Transverse colon (tissue), 4 donors: ENCODE measurements at regions not wholly inside any gene's neighbourhood (a gene's known extent, or its start where the extent isn't known, plus 50 kb on each side); places are given as distances from the start of the nearest gene placed in this dataset.

Source experiments
- DNase-seq: peaks from one replicate; pipeline ENCODE4 v3.0.0-alpha.2; 2019
- H3K27ac ChIP-seq, 4 donors: fragments of 200-600 bp; sonication (generic); 2 replicates each; pipeline ENCODE4 v1.5.1; 2016 to 2018; ENCODE audit warnings: inconsistent platforms in 4 of 4
- H3K27me3 ChIP-seq: fragments of 200-600 bp; sonication (generic); 2 replicates; pipeline ENCODE4 v1.5.1; 2017; ENCODE audit warnings: inconsistent platforms
- H3K36me3 ChIP-seq, 4 donors: fragments of 200-600 bp; sonication (generic); 2 replicates each; pipeline ENCODE4 v1.5.1; 2017 to 2019; ENCODE audit warnings: inconsistent platforms in 4 of 4
- H3K4me1 ChIP-seq, 4 donors: fragments of 200-600 bp; sonication (generic); 2 replicates each; pipeline ENCODE4 v1.5.1; 2017 to 2020; ENCODE audit warnings: inconsistent platforms in 4 of 4
- H3K4me3 ChIP-seq, 4 donors: fragments of 200-600 bp; sonication (generic); 1 replicate in 1 of 4; 2 replicates in 3 of 4; pipeline versions ENCODE4 v1.5.1 to v1.6.1; 2017 to 2019; ENCODE audit warnings: inconsistent platforms in 4 of 4
- H3K9me3 ChIP-seq, 2 donors: fragments of 200-600 bp; sonication (generic); 2 replicates each; pipeline ENCODE4 v1.5.1; 2017 to 2019; ENCODE audit warnings: inconsistent platforms in 2 of 2
- EP300 ChIP-seq: sonication (generic); formaldehyde crosslinking; IDR thresholded peaks from one replicate; pipeline ENCODE4 v1.6.1; 2017; ENCODE audit warnings: antibody characterized with exemption, low read depth
- POLR2A ChIP-seq: fragments of 450-650 bp; IDR thresholded peaks from one replicate; pipeline ENCODE4 v1.6.1; 2016; ENCODE audit warnings: antibody characterized with exemption, mild to moderate bottlenecking, moderate library complexity
- POLR2AphosphoS5 ChIP-seq, 3 donors: sonication (generic); formaldehyde crosslinking; IDR thresholded peaks; one replicate each; pipeline ENCODE4 v1.6.1; 2016; ENCODE audit warnings: antibody characterized with exemption in 3 of 3
- WGBS, 2 donors: methylation state at CpG; one replicate each; pipeline ENCODE4 v1.1.5; 2018; ENCODE audit warnings: low coverage in 1 of 2; 5-methylcytosine and 5-hydroxymethylcytosine counted together
- in situ Hi-C, 4 donors: fragments of 200-750 bp; cut with MboI; loops; one replicate each; pipeline versions ENCODE4 v1.15.0 to v1.15.1; 2017; ENCODE audit warnings: low sequenced_read_pairs in 3 of 4, low pct_ligation_motif_present in 1 of 4, low pct_unique_long_range_greater_than_20kb in 1 of 4
- intact Hi-C: fragments of 100-400 bp; cut with DNase I; formaldehyde crosslinking; loops from one replicate; pipeline ENCODE4 v1.15.1; 2023; ENCODE audit warnings: low total_unique reads
- TF ChIP-seq, protein P1 (sequence below), 5 experiments: fragments of 200-600 bp in 3 of 5; fragments of 450-650 bp in 2 of 5; sonication (generic) in 3 of 5; IDR thresholded peaks; 1 replicate in 2 of 5; 2 replicates in 3 of 5; pipeline ENCODE4 v1.5.1; 2016 to 2017; ENCODE audit warnings: antibody characterized with exemption in 5 of 5, inconsistent platforms in 3 of 5, mild to moderate bottlenecking in 2 of 5, moderate library complexity in 1 of 5

DNA sequence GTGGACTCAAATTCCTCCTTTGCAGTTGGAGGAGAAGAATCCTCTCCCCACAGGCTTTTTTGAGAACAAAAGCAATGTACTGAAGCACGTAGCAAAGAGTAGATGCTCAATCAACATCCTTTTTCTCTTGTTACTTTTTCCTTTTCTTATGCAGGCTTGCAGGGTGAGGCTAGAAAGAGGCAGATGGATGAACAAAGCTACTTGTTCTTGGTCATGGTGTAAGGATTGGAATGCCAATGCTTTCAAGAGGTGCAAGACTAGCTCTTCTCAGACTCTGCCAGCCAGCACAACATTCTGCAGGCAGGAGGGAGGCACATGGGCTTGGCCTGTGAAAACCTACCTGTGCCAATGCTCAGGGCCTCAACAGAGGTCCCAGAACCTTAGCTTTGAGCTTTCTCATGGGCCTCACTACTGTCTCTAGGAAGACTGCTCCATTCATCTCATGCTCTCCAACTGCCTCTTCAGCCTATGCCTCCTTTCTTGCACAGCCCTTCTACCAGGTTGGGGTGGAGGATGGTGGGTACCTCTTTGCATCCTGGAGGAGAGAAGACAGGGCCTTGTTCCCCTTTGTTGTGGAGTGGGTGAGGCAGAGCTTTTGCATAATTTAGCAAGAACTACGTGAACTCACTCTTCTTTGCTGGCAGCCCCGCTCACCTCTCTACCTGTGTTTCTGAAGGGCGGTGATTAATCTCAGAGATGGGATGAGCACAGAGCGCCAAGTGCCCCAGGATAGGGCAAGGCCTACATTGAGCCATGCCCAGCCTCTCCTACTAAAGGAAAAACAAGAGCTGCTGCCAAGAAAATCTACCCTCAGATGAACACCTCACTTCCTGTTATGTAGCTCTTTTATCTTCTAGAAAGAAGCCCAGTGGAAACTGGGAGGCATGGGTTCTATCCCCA, 1119.7 kb downstream of the VRK1 start:
- Histone ChIP-seq H3K4me3 (no peak overlapping the region), H3K27me3 (no peaks in the 10 kb centered on the region), H3K9me3 (no peaks in the 10 kb centered on the region), H3K36me3 (no peaks in the 10 kb centered on the region), H3K4me1 (no peaks in the 10 kb centered on the region), H3K27ac (no peak overlapping the region)
- TF ChIP-seq POLR2A = no peak
- TF ChIP-seq, protein P1, sequence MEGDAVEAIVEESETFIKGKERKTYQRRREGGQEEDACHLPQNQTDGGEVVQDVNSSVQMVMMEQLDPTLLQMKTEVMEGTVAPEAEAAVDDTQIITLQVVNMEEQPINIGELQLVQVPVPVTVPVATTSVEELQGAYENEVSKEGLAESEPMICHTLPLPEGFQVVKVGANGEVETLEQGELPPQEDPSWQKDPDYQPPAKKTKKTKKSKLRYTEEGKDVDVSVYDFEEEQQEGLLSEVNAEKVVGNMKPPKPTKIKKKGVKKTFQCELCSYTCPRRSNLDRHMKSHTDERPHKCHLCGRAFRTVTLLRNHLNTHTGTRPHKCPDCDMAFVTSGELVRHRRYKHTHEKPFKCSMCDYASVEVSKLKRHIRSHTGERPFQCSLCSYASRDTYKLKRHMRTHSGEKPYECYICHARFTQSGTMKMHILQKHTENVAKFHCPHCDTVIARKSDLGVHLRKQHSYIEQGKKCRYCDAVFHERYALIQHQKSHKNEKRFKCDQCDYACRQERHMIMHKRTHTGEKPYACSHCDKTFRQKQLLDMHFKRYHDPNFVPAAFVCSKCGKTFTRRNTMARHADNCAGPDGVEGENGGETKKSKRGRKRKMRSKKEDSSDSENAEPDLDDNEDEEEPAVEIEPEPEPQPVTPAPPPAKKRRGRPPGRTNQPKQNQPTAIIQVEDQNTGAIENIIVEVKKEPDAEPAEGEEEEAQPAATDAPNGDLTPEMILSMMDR (IDR thresholded peaks at IDR 0.05) = no peak
- TF ChIP-seq EP300 = no peak
- no peak for TF ChIP-seq POLR2AphosphoS5 (IDR thresholded peaks at IDR 0.05)
- WGBS, 2 donors = 60 to 84% methylated on average over 1 to 5 of the region's 5 CpGs
- DNase-seq = no peak
- intact Hi-C loops (no loop called here), in situ Hi-C loops (no loop called here)

DNA sequence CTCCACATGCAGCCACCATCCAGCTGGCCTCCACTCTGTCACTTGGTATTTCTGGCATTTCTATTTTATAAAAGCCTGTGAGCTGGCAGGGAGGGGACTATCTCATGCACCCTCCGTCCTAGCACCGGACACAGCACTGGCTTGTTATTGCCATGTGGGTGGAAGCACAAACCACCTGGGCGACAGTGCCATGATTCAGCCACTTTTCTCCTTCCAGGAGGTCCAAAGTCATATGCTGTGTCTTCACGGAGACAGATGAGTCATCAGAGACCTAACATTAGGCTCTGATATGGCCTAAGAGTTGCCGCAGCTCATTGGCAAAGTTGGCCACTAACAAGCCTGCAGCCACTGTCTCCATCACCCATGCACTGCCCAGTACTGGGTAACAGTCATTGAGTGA, 1123.0 kb downstream of the VRK1 start:
- H3K27ac ChIP-seq = no peak overlapping the region
- H3K27me3 ChIP-seq = no peaks in the 10 kb centered on the region
- no peaks in the 10 kb centered on the region for H3K9me3 ChIP-seq
- no peaks in the 10 kb centered on the region for H3K36me3 ChIP-seq
- no peak for DNase-seq
- H3K4me1 ChIP-seq = no peaks in the 10 kb centered on the region
- intact Hi-C loops (no loop called here), in situ Hi-C loops (no loop called here)
- no peak overlapping the region for H3K4me3 ChIP-seq
- WGBS, 2 donors = 92% methylated on average over 5 of the region's 5 CpGs; no CpG with 5 or more reads in 1 of the 2 donors
- TF ChIP-seq EP300 (no peak), POLR2A (no peak), POLR2AphosphoS5 (IDR thresholded peaks at IDR 0.05) (no peak)
- TF ChIP-seq, protein P1 (IDR thresholded peaks at IDR 0.05) = no peak

DNA sequence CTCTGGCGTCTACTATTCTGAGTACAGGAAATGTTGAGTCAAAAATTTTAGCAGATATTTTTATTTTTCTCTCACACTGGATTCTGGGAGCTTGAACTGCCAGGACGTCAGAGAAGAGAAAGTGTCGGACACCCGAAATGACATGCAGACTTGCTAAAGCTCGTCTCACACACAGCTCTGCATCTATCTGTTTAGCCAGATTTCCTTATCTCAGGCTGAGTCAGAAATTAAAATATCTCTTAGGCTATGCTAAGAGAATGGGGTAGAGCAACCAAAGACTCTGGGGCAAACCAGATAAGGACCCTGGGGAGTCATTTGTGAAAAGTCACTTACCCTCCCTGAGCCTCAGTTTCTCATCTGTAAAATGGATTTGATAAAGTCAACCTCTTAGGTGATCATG, 1124.1 kb downstream of the VRK1 start:
- intact Hi-C loops = no loop called here
- no peaks in the 10 kb centered on the region for H3K27me3 ChIP-seq
- in situ Hi-C loops = no loop called here
- H3K36me3 ChIP-seq = no peaks in the 10 kb centered on the region
- DNase-seq = no peak
- TF ChIP-seq POLR2AphosphoS5 (IDR thresholded peaks at IDR 0.05) (no peak), POLR2A (no peak), EP300 (no peak)
- TF ChIP-seq, protein P1 (IDR thresholded peaks at IDR 0.05) = no peak
- WGBS, 2 donors = 66 to 76% methylated on average over 3 to 5 of the region's 5 CpGs
- H3K4me1 ChIP-seq = no peaks in the 10 kb centered on the region
- no peak overlapping the region for H3K4me3 ChIP-seq
- no peak overlapping the region for H3K27ac ChIP-seq
- H3K9me3 ChIP-seq = no peaks in the 10 kb centered on the region

DNA sequence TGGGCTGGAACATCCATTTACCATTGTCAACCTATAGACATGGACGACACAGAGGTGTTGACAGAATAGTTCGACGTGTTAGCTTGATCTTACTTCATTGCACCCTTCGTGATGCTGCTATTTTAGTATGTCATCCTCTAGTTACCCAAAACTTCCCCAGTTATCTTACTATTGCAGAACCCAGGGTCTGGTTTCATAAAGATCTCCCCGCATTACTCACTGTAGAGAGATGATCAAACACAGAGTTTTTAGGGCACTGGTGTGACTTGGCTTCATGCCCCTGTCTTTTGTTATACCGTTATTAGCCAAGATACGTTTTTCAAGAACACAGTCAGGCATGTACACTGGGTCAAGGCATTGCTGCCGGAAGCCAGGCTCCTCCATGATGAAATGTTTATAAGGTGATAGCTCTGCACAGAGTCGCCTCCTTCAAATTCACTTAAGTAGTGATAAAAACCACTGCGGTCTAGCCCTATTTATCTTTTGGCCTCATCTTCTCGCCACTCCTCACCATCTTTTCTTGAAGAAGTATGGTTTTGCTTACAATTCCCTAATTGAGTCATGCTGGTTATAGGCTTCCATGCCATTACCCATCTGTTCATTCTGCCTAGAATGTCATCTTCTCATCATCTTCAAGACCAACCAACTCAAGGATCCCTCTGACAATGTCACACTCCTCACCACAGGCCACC, 1127.9 kb downstream of the VRK1 start:
- H3K4me3 ChIP-seq = no peak overlapping the region
- DNase-seq = no peak
- no peak for TF ChIP-seq POLR2AphosphoS5 (IDR thresholded peaks at IDR 0.05)
- no peaks in the 10 kb centered on the region for H3K27me3 ChIP-seq
- no peaks in the 10 kb centered on the region for H3K9me3 ChIP-seq
- in situ Hi-C loops (no loop called here), intact Hi-C loops (no loop called here)
- WGBS, 2 donors = 79 to 80% methylated on average over 2 to 11 of the region's 11 CpGs
- no peaks in the 10 kb centered on the region for H3K36me3 ChIP-seq
- H3K27ac ChIP-seq = no peak overlapping the region
- H3K4me1 ChIP-seq = no peaks in the 10 kb centered on the region
